WTC11 (cell line): ENCODE measurements at regions not wholly inside any gene's neighbourhood (a gene's known extent, or its start where the extent isn't known, plus 50 kb on each side); places are given as distances from the start of the nearest gene placed in this dataset.

Source experiments
- ATAC-seq: fragments of 200-7000 bp; cut with Tn5 transposase; 2 replicates; pipeline ENCODE4 v1.10.0; 2021; ENCODE audit warnings: mild to moderate bottlenecking, moderate library complexity
- CTCF ChIA-PET: fragments of 300-600 bp; sonication (Branson Sonifier 250); formaldehyde crosslinking; loops from one replicate; lab custom pipeline; 2021; ENCODE audit warnings: antibody characterized with exemption; lab: Charles Lee
- POLR2A ChIA-PET: fragments of 350-600 bp; sonication (Branson Sonifier 250); formaldehyde crosslinking; loops from one replicate; lab custom pipeline; 2021; ENCODE audit warnings: antibody characterized with exemption; lab: Charles Lee
- DNase-seq: peaks from one replicate; pipeline ENCODE4 v3.0.0; 2021; ENCODE audit warnings: low spot score
- H3K27ac Mint-ChIP-seq: 2 replicates; pipeline ENCODE4 v1.8.0; 2021; ENCODE audit warnings: mixed read lengths
- H3K27me3 Mint-ChIP-seq: 2 replicates; pipeline ENCODE4 v1.8.0; 2021; ENCODE audit warnings: low read depth, mild to moderate bottlenecking, moderate library complexity, mixed read lengths
- H3K36me3 Mint-ChIP-seq: 2 replicates; pipeline ENCODE4 v1.8.0; 2021; ENCODE audit warnings: mixed read lengths
- H3K4me1 Mint-ChIP-seq: 2 replicates; pipeline ENCODE4 v1.8.0; 2022; ENCODE audit warnings: mixed read lengths
- H3K4me3 Mint-ChIP-seq: 2 replicates; pipeline ENCODE4 v1.8.0; 2021; ENCODE audit warnings: mild to moderate bottlenecking, moderate library complexity, mixed read lengths
- H3K9me3 Mint-ChIP-seq: 2 replicates; pipeline ENCODE4 v1.8.0; 2021; ENCODE audit warnings: mixed read lengths
- AR ChIP-seq: fragments of 250-450 bp; sonication (Bioruptor Pico); IDR thresholded peaks from 2 replicates; pipeline ENCODE4 v1.9.0; 2021; ENCODE audit warnings: mild to moderate bottlenecking
- ARID4B ChIP-seq: sonication (generic); formaldehyde crosslinking; IDR thresholded peaks from 2 replicates; pipeline ENCODE4 v1.8.0; 2023; ENCODE audit warnings: missing genetic modification reagents, mild to moderate bottlenecking, borderline replicate concordance
- ATF2 ChIP-seq: sonication (generic); formaldehyde crosslinking; IDR thresholded peaks from 2 replicates; pipeline ENCODE4 v1.8.1; 2022; ENCODE audit warnings: low read depth, missing genetic modification reagents, borderline replicate concordance
- CREM ChIP-seq: sonication (generic); formaldehyde crosslinking; IDR thresholded peaks from 2 replicates; pipeline ENCODE4 v1.8.1; 2022; ENCODE audit warnings: mild to moderate bottlenecking, missing genetic modification reagents, moderate library complexity
- CTCF ChIP-seq: fragments of 200-600 bp; IDR thresholded peaks from 2 replicates; pipeline ENCODE4 v1.8.0; 2022; ENCODE audit warnings: antibody characterized with exemption
- ESRRA ChIP-seq: sonication (generic); formaldehyde crosslinking; IDR thresholded peaks from 2 replicates; pipeline ENCODE4 v1.8.1; 2022; ENCODE audit warnings: mild to moderate bottlenecking, missing genetic modification reagents, borderline replicate concordance
- FOXP1 ChIP-seq: sonication (generic); formaldehyde crosslinking; IDR thresholded peaks from 2 replicates; pipeline ENCODE4 v1.8.0; 2022; ENCODE audit warnings: missing genetic modification reagents, mild to moderate bottlenecking, moderate library complexity, borderline replicate concordance
- MAX ChIP-seq: sonication (generic); formaldehyde crosslinking; IDR thresholded peaks from 2 replicates; pipeline ENCODE4 v1.8.0; 2022; ENCODE audit warnings: mild to moderate bottlenecking, missing genetic modification reagents
- MLX ChIP-seq: sonication (generic); formaldehyde crosslinking; IDR thresholded peaks from 2 replicates; pipeline ENCODE4 v1.8.1; 2023; ENCODE audit warnings: mild to moderate bottlenecking, missing genetic modification reagents, moderate library complexity
- MXD4 ChIP-seq: fragments of 250-450 bp; sonication (Bioruptor Pico); IDR thresholded peaks from 2 replicates; pipeline ENCODE4 v1.8.0; 2021; ENCODE audit warnings: mild to moderate bottlenecking, moderate library complexity, borderline replicate concordance
- USF2 ChIP-seq: sonication (generic); formaldehyde crosslinking; IDR thresholded peaks from 2 replicates; pipeline ENCODE4 v1.8.1; 2023; ENCODE audit warnings: mild to moderate bottlenecking, missing genetic modification reagents, moderate library complexity
- ZBTB21 ChIP-seq: sonication (generic); formaldehyde crosslinking; IDR thresholded peaks from 2 replicates; pipeline ENCODE4 v1.8.1; 2023; ENCODE audit warnings: mild to moderate bottlenecking, missing genetic modification reagents, borderline replicate concordance
- ZNF396 ChIP-seq: fragments of 250-450 bp; sonication (Bioruptor Pico); IDR thresholded peaks from 2 replicates; pipeline ENCODE4 v1.8.0; 2021; ENCODE audit warnings: mild to moderate bottlenecking, moderate library complexity, borderline replicate concordance
- ZNF425 ChIP-seq: fragments of 250-450 bp; sonication (Bioruptor Pico); conservative IDR thresholded peaks from 2 replicates; pipeline ENCODE4 v1.9.0; 2021; ENCODE audit warnings: mild to moderate bottlenecking
- ZNF532 ChIP-seq: fragments of 250-450 bp; sonication (Bioruptor Pico); IDR thresholded peaks from 2 replicates; pipeline ENCODE4 v1.9.0; 2021; ENCODE audit warnings: mild to moderate bottlenecking, borderline replicate concordance

GRCh38 chr22:25363474-25363873 lies 144.0 kb downstream of the CRYBB2 start (continued):
- TF ChIP-seq AR (CRISPR knock-in tag) (no peak), ZNF396 (CRISPR knock-in tag) (no peak), ATF2 (CRISPR knock-in tag) (no peak)
- TF ChIP-seq, all 79 proteins: peak for 0

GRCh38 chr22:25364281-25364680 lies 144.8 kb downstream of the CRYBB2 start:
- Mint-ChIP-seq H3K4me1 (no peaks in the 10 kb centered on the region), H3K36me3 (no peaks in the 10 kb centered on the region), H3K4me3 (no peak overlapping the region), H3K27ac (no peak overlapping the region), H3K27me3 (no peaks in the 10 kb centered on the region)
- POLR2A ChIA-PET: no interaction called here
- CTCF ChIA-PET: no interaction called here
- no peak for DNase-seq
- no peak for ATAC-seq
- no peak for TF ChIP-seq ZBTB21 (CRISPR knock-in tag)
- TF ChIP-seq ARID4B: no peak
- TF ChIP-seq CTCF: no peak
- no peak for TF ChIP-seq MLX
- no peak for TF ChIP-seq ZNF532
- no peak for TF ChIP-seq CREM (CRISPR knock-in tag)
- no peak for TF ChIP-seq MXD4 (CRISPR knock-in tag)
- TF ChIP-seq MAX (CRISPR knock-in tag): no peak
- TF ChIP-seq USF2: no peak
- TF ChIP-seq ESRRA: no peak
- no peak for TF ChIP-seq ZNF425 (CRISPR knock-in tag)
- no peak for TF ChIP-seq FOXP1 (CRISPR knock-in tag)
- TF ChIP-seq, all 79 proteins: peak for 0
- H3K9me3 Mint-ChIP-seq: no peaks in the 10 kb centered on the region
